WTC11 (cell line): ENCODE measurements at regions not wholly inside any gene's neighbourhood (a gene's known extent, or its start where the extent isn't known, plus 50 kb on each side); places are given as distances from the start of the nearest gene placed in this dataset.

Source experiments
- ATAC-seq: fragments of 200-7000 bp; cut with Tn5 transposase; 2 replicates; pipeline ENCODE4 v1.10.0; 2021; ENCODE audit warnings: mild to moderate bottlenecking, moderate library complexity
- CTCF ChIA-PET: fragments of 300-600 bp; sonication (Branson Sonifier 250); formaldehyde crosslinking; loops from one replicate; lab custom pipeline; 2021; ENCODE audit warnings: antibody characterized with exemption; lab: Charles Lee
- POLR2A ChIA-PET: fragments of 350-600 bp; sonication (Branson Sonifier 250); formaldehyde crosslinking; loops from one replicate; lab custom pipeline; 2021; ENCODE audit warnings: antibody characterized with exemption; lab: Charles Lee
- DNase-seq: peaks from one replicate; pipeline ENCODE4 v3.0.0; 2021; ENCODE audit warnings: low spot score
- H3K27ac Mint-ChIP-seq: 2 replicates; pipeline ENCODE4 v1.8.0; 2021; ENCODE audit warnings: mixed read lengths
- H3K27me3 Mint-ChIP-seq: 2 replicates; pipeline ENCODE4 v1.8.0; 2021; ENCODE audit warnings: low read depth, mild to moderate bottlenecking, moderate library complexity, mixed read lengths
- H3K36me3 Mint-ChIP-seq: 2 replicates; pipeline ENCODE4 v1.8.0; 2021; ENCODE audit warnings: mixed read lengths
- H3K4me1 Mint-ChIP-seq: 2 replicates; pipeline ENCODE4 v1.8.0; 2022; ENCODE audit warnings: mixed read lengths
- H3K4me3 Mint-ChIP-seq: 2 replicates; pipeline ENCODE4 v1.8.0; 2021; ENCODE audit warnings: mild to moderate bottlenecking, moderate library complexity, mixed read lengths
- H3K9me3 Mint-ChIP-seq: 2 replicates; pipeline ENCODE4 v1.8.0; 2021; ENCODE audit warnings: mixed read lengths
- ARID4B ChIP-seq: sonication (generic); formaldehyde crosslinking; IDR thresholded peaks from 2 replicates; pipeline ENCODE4 v1.8.0; 2023; ENCODE audit warnings: missing genetic modification reagents, mild to moderate bottlenecking, borderline replicate concordance
- ATF2 ChIP-seq: sonication (generic); formaldehyde crosslinking; IDR thresholded peaks from 2 replicates; pipeline ENCODE4 v1.8.1; 2022; ENCODE audit warnings: low read depth, missing genetic modification reagents, borderline replicate concordance
- E2F4 ChIP-seq: sonication (generic); formaldehyde crosslinking; IDR thresholded peaks from 2 replicates; pipeline ENCODE4 v1.8.1; 2022; ENCODE audit warnings: low read depth, mild to moderate bottlenecking, moderate library complexity, missing genetic modification reagents, borderline replicate concordance
- ELF4 ChIP-seq: sonication (generic); formaldehyde crosslinking; IDR thresholded peaks from 2 replicates; pipeline ENCODE4 v1.8.1; 2022; ENCODE audit warnings: low read depth, mild to moderate bottlenecking, moderate library complexity, missing genetic modification reagents
- ERG ChIP-seq: fragments of 250-450 bp; sonication (Bioruptor Pico); IDR thresholded peaks from 2 replicates; pipeline ENCODE4 v1.8.0; 2021; ENCODE audit warnings: mild to moderate bottlenecking
- ETV6 ChIP-seq: sonication (generic); formaldehyde crosslinking; IDR thresholded peaks from 2 replicates; pipeline ENCODE4 v1.8.1; 2022; ENCODE audit warnings: mild to moderate bottlenecking, missing genetic modification reagents
- FOXP4 ChIP-seq: sonication (generic); formaldehyde crosslinking; IDR thresholded peaks from 2 replicates; pipeline ENCODE4 v1.8.0; 2022; ENCODE audit warnings: mild to moderate bottlenecking, missing genetic modification reagents
- GABPB1 ChIP-seq: sonication (generic); formaldehyde crosslinking; IDR thresholded peaks from 2 replicates; pipeline ENCODE4 v1.8.1; 2023; ENCODE audit warnings: mild to moderate bottlenecking, missing genetic modification reagents
- GRHL2 ChIP-seq: fragments of 250-450 bp; sonication (Bioruptor Pico); IDR thresholded peaks from 2 replicates; pipeline ENCODE4 v1.8.0; 2022; ENCODE audit warnings: mild to moderate bottlenecking, moderate library complexity; ENCODE audit not compliant: insufficient replicate concordance, severe bottlenecking
- HMGXB4 ChIP-seq: sonication (generic); formaldehyde crosslinking; IDR thresholded peaks from 2 replicates; pipeline ENCODE4 v1.8.1; 2023; ENCODE audit warnings: mild to moderate bottlenecking, moderate library complexity, missing genetic modification reagents
- IRF2 ChIP-seq: sonication (generic); formaldehyde crosslinking; IDR thresholded peaks from 2 replicates; pipeline ENCODE4 v1.8.0; 2022; ENCODE audit warnings: low read depth, missing genetic modification reagents, borderline replicate concordance
- JAZF1 ChIP-seq: fragments of 250-450 bp; sonication (Bioruptor Pico); IDR thresholded peaks from 2 replicates; pipeline ENCODE4 v1.9.0; 2021; ENCODE audit warnings: moderate library complexity, mild to moderate bottlenecking, inconsistent platforms
- JUN ChIP-seq: sonication (generic); formaldehyde crosslinking; IDR thresholded peaks from 2 replicates; pipeline ENCODE4 v1.8.0; 2023; ENCODE audit warnings: mild to moderate bottlenecking, missing genetic modification reagents
- MXD4 ChIP-seq: fragments of 250-450 bp; sonication (Bioruptor Pico); IDR thresholded peaks from 2 replicates; pipeline ENCODE4 v1.8.0; 2021; ENCODE audit warnings: mild to moderate bottlenecking, moderate library complexity, borderline replicate concordance
- NFATC4 ChIP-seq: fragments of 250-450 bp; sonication (Bioruptor Pico); IDR thresholded peaks from 2 replicates; pipeline ENCODE4 v1.9.0; 2021; ENCODE audit warnings: mild to moderate bottlenecking
- PRRX2 ChIP-seq: fragments of 250-450 bp; sonication (Bioruptor Pico); IDR thresholded peaks from 2 replicates; pipeline ENCODE4 v1.8.0; 2021; ENCODE audit warnings: mild to moderate bottlenecking
- ZNF219 ChIP-seq: sonication (generic); formaldehyde crosslinking; IDR thresholded peaks from 2 replicates; pipeline ENCODE4 v1.8.0; 2023; ENCODE audit warnings: missing genetic modification reagents, mild to moderate bottlenecking, borderline replicate concordance
- ZNF232 ChIP-seq: sonication (generic); formaldehyde crosslinking; IDR thresholded peaks from 2 replicates; pipeline ENCODE4 v1.8.0; 2022; ENCODE audit warnings: mild to moderate bottlenecking, missing genetic modification reagents
- ZNF396 ChIP-seq: fragments of 250-450 bp; sonication (Bioruptor Pico); IDR thresholded peaks from 2 replicates; pipeline ENCODE4 v1.8.0; 2021; ENCODE audit warnings: mild to moderate bottlenecking, moderate library complexity, borderline replicate concordance

- TF ChIP-seq MXD4 (CRISPR knock-in tag) = no peak
- no peak for TF ChIP-seq ZNF219 (CRISPR knock-in tag)
- TF ChIP-seq ZNF396 (CRISPR knock-in tag) = no peak
Observed at GRCh38 chr11:21710809-21711208, 482.1 kb upstream of the ANO5 start (continued).

GRCh38 chr11:21711341-21711740 lies 481.5 kb upstream of the ANO5 start:
- ChIA-PET POLR2A (no interaction called here), CTCF (no interaction called here)
- DNase-seq (no peak), ATAC-seq (no peak)
- H3K27me3 Mint-ChIP-seq = no peaks in the 10 kb centered on the region
- H3K4me1 Mint-ChIP-seq = peaks cover 16% of the 10 kb centered on the region
- no peak overlapping the region for H3K27ac Mint-ChIP-seq
- H3K36me3 Mint-ChIP-seq = no peaks in the 10 kb centered on the region
- H3K4me3 Mint-ChIP-seq = no peak overlapping the region
- TF ChIP-seq E2F4 (CRISPR knock-in tag) (no peak), ZNF219 (CRISPR knock-in tag) (no peak), ELF4 (CRISPR knock-in tag) (no peak), ETV6 (CRISPR knock-in tag) (no peak), ZNF396 (CRISPR knock-in tag) (no peak), FOXP4 (CRISPR knock-in tag) (no peak), NFATC4 (no peak), JAZF1 (CRISPR knock-in tag) (no peak), HMGXB4 (CRISPR knock-in tag) (no peak), ERG (CRISPR knock-in tag) (no peak), GRHL2 (CRISPR knock-in tag) (no peak), PRRX2 (CRISPR knock-in tag) (no peak), JUN (CRISPR knock-in tag) (no peak), ZNF232 (CRISPR knock-in tag) (no peak), ATF2 (CRISPR knock-in tag) (no peak), IRF2 (CRISPR knock-in tag) (no peak), ARID4B (no peak), GABPB1 (no peak)
- TF ChIP-seq, all 79 proteins: peak for 0
- peaks cover 4% of the 10 kb centered on the region; the same call in 1 of the 2 replicates for H3K9me3 Mint-ChIP-seq
